A172 (cell line): ENCODE measurements at regions not wholly inside any gene's neighbourhood (a gene's known extent, or its start where the extent isn't known, plus 50 kb on each side); places are given as distances from the start of the nearest gene placed in this dataset.
"Not testable (repeated sequence)": the region's sequence is repeated elsewhere in the genome, so short reads cannot be mapped to it uniquely, and the experiment has no call there.

Experiments
- DNase-seq: peaks from one replicate; pipeline ENCODE4 v3.0.0-alpha.2; 2015; ENCODE audit warnings: low spot score

DNA sequence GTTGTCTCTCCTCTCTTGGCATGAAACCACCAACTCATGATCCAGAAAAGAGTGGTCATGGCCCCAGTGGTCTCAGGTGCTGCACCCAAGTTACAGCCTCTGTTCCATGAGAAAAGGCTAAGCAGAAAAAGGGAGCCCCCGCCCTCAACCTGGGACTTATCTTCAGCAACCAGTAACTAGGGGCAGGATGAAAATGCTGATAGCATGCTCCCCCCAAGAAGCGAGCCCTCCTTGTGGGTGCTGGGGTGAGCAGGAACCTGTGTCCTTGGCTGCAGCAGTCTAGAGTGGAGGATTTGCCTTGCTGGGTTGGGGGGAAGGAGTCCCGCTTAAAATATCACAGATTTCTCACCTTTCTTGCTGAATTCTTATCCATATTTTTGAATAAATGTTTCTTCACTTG, 490.0 kb downstream of the SUCLG1 start:
- DNase-seq: no peak

DNA sequence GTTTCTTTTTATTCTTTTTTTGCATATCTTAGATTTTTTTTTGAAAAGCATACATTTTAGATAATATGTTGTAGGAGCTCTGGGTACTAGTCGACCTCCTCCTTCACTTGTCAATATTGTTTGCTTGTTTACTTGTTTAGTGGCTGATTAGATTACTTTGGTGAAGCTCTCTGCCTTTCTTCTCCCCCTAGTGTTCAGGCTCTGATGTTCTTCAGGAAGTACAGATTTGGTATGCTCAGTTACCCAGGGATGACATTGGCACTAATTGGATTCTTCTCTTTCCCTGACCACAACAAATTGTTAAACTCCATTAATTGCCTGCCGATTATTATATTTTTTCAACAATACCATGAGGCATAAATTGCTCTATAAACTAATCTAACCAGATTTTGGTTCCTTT, 491.2 kb downstream of the SUCLG1 start:
- no peak for DNase-seq

DNA sequence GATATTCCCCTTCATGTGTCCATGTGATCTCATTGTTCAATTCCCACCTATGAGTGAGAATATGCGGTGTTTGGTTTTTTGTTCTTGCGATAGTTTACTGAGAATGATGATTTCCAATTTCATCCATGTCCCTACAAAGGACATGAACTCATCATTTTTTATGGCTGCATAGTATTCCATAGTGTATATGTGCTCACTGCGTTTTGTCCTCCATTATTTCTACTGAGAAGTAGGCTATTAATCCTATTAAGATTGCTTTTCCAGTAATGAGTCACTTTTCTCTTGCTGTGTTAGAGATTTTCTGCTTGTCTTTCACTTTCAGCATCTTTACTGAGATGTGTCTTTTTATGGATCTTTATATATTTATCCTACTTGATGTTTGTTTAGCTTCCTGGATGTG, 492.1 kb downstream of the SUCLG1 start:
- not testable (repeated sequence) for DNase-seq

DNA sequence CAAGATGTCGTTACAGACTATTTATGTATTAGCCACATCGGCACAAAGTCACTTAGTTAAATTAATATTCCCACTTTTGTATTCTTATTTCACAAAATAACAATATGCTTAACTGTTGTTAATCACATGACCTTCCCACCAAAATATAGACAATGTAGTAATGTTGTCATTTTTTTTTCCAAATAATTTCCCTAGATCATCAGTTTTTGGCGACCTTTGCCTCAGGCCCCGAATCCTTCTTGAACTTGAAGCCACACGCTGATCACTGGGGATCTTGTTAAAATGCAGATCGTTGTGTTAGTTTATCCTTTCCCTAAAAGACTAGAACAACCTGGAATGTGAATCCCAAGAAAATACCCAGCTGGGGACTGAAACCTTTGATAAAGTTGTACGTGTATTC, 497.6 kb downstream of the SUCLG1 start:
- no peak for DNase-seq

DNA sequence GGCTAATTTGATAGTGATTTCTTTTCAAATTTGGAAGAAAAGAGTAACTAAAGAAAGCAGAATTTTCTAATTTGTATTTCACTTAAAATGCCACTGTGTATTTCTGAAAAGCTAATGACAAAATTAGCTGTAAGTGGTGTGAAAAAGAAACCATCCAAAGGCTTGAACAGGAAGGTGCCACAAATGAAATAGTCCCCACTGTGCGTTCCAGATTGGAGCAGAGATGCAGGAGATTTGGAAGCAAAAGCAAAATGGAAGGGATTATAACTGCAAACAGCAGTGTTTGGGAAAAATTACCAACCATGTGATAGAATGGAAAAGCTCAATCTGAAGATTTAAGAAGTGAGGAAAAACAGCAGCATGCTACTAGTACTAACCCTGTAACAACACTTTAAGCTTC, 498.7 kb downstream of the SUCLG1 start:
- DNase-seq: no peak

DNA sequence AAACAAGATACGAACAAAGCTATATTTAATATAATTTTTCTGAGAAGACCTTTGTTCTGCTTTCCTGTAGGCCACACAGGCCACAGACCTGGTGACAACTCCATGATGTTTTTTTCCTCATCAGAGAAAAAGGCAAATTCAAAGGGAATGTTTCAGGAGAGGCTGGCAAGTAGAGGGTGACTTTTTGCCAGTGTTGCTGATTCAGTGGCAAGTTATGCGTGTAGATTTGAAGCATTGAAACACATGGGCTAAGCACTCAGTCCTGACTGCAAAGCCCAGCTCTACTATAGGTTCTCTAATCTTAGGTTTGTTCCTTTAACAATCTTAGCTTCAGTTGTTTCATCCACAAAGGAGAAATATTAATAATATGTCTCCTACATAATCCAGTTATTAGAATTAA, 499.8 kb downstream of the SUCLG1 start:
- DNase-seq: no peak

DNA sequence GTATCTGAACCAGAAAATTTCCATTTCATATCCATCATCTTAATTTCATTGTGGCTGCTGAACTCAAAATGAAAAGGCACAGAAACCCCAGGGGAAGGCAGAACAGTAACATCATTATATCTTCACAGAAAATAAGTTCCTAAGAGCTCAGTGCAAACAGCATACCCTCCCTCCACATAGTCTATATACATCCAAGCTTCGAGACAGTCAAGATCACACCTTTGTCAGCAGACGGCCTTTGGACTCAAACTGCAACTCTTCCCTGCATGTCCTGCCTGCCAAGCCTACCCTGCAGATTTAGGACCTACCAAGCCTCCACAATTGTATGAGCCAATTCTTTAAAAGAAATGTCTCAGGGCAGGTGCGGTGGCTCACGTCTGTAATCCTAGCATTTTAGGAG, 502.1 kb downstream of the SUCLG1 start:
- DNase-seq: no peak

DNA sequence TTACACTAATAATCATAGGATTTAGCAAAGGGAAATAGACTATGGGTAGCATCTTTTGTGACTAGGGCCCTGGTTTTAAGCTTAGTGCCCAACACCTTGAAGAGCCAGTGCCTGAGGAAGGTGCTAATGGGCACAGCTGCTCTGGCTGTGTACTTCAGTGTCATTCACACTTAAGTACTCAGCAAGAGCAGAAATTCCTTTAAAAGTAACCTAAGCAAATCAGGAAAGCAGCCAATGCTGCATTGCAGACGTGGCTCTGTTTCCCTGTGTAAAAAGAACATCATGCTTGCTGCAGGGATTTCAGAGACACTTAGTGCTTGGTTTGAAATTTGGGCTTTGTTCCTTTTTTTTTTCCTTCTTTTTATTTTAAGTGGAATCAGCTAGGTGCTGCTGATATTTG, 505.4 kb downstream of the SUCLG1 start:
- DNase-seq: no peak

DNA sequence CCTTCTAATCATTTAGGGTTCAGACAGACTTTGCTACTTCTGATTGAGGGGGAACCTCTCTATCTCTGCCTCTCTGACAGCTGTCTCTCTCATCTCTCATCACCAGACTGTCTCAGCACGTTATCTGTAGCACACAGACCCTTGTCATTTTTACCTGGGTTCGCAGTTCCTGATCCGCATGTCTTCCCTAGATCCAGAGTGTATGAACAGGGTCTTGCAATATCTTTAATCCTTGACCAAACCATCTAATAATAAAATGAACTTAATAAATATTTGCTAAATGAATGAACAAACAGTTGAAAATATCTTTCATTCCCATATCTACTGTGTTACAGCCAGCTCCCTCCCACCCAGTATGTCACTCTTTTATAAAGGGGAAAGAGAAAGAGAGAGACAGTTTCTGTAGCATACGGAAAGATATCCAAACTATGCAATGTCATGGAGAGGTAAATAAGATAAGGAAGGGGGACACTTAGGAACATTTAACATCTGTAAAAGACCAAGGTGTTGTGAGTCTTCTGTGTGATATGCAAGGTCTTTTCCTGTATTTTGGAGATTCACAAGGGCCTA, 507.6 kb downstream of the SUCLG1 start:
- no peak for DNase-seq

DNA sequence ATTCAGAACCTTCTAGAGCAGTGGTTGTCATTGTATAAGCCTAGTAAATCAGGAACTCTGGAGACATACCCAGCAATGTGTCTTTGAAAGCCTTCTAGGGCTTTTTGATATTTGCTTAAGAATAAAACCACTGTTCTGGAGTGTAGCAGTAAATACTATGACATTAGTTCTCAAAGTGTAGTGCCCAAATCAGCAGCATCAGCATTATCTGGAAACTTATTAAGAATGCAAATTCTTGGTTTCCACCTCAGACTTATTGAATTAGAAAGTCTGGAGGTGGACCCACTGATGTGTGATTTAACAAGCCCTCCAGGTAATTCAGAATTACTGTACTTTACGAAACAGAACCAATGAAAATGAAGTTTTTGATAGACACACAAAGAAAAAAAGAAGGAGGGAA, 509.7 kb downstream of the SUCLG1 start:
- no peak for DNase-seq

DNA sequence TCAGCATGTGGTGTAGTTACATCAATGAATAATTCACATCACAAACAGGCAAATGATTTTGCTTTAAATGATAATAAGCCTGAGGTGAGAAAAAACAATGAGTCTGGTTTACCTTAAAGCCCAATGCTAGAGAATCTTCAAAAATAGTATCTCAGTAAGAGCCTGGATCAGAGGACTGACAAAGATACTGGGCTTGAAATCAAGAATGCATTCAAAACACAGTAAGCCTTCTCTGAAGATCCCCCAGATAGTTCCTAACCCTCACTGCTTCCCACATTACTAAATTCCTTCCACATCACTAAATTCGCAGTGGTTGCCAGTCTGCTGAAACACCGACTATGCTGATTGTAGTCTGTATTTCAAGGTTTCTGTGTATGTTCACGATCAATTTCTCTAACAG, 514.9 kb downstream of the SUCLG1 start:
- no peak for DNase-seq

DNA sequence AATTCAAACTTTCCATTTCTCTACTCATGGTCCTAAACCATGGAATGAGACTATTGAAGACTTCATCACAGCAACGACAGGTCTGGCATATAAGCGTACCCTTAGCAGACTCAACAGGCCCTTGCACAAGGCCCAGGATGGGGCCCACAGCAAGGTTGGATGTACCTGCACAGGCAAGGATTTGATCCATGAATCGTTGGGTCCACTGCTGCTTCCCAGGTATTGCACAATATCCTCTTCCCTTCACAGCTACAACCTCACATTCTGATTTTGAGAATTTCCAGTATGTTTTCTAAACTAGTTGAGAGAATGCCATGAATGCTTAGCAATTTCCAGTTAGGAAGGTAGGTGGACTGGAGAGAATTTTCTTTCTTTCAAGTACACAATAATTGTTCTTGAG, 515.8 kb downstream of the SUCLG1 start:
- DNase-seq: no peak

DNA sequence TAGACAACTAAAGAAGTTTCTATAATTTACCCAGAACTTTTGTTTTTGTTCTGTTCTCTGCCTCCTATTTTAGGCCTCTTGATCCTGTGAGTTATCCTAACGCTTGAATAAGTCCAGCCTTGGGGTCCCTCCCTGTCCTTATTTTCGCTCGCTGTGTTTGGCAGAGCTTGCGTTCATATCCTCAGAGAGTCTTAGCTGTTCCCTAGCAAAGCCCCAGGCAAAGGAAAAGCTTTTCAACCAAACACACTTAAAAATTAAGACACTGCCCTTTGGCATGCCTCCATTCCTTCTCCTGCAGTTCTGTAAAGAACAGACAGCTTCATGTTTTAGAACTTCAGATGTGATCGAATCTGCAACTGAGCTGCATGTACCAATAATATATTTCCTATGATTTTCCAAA, 517.2 kb downstream of the SUCLG1 start:
- DNase-seq: no peak

DNA sequence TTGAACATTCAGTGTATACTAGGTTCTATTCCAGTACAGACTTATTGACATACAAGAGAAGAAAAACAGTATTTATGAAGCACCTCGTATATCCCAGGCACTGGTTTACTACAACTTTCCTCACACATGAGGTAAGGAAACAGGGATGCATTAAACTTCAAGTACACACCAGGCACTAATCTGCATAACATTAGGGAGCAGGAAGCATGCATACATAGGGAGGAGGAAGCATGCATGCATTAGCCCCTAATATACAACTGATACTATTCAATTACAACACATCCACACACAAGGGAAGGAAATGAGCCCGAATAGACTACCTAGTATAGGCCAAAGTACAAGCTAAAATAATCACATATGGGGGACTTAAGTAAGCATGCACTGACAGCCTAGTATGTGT, 525.3 kb downstream of the SUCLG1 start:
- DNase-seq: no peak

DNA sequence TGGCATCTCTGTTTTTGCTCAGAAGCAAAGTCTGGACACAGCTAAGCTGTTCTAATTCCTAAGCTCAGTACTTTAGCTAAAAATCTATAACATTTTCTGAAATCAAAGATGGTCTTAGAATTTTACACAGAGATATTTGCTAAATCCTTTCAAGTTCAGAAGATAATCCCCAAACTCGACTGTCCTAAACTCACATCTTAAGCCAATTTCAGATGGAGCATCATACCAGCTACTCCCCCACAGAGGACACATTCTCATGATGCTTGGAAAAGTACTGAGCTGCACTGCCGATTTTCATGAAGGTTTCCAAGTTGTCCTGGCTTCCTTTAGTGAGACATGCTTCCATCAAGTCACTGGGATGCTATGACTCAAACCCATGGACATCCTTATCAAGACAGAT, 535.5 kb downstream of the SUCLG1 start:
- no peak for DNase-seq

DNA sequence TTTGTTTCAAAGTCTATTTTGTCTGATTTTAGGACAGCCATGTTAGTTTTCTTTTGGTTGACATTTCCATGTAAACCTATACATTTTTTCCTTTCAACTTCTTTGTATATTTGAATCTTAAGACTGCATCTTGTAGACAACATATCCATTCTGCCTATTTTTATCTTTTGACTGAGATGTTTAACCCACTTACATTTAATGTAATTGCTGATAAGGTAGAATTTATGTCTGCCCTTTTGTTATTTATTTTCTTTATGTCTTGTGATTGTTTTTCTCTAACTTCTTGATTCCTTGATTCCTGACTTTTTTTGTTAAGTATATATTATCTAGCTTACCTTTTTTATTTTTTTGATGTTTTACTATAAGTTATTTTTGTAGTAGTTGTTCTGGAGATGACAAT, 542.5 kb downstream of the SUCLG1 start:
- DNase-seq: no peak

DNA sequence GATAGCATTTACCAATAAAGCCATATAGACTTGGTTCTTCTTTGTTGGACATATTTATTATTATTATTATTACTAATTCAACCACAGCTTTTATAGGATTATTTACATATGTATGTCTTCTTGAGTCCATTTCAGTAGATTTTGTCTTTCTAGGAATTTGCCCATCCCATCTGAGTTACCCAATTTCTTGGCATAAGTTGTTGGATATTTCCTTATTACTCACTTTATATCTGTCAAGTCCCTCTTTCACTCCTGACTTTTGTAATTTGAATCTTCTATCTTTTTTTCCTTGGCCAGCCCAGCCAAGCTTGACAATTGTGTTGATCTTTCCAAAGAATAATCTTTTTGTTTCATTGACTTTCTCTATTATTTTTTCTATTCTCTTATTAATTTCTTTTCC, 543.7 kb downstream of the SUCLG1 start:
- DNase-seq: no peak

DNA sequence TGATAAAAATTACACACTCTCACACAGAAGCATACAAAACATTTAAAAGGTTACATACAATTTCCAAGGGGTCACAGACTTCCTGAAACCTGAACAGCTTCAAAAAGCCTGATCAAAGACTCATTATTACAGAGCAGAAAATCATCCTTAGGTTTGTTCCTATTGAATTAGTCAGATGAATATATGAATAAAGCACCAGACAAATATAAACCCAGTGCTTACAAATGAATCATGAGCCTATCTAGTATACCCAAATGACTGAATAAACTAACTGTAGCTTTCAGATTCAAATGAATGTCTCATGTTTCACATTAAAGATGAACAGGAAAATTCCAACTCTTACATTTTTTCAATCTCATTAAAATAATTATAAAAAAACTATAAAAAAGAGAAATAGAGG, 550.3 kb downstream of the SUCLG1 start:
- DNase-seq: no peak

DNA sequence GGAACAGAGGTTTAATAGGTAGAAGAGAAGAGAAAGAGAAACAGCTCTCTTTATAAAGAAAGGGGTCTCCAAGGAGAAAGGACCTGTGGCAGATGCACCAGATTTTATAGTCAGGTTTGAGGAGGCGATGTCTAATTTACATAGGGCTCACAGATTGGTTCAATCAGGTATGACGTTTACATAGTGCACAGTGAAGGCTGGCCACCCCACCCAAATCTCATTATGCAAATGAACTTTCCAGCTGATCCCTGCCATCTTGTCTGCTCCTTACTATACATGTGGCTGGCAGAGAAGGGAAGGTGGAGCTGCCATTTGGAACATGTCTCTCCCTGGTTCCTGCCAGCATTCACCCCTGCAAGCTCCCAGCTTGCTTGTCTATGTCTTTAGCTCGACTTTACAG, 557.8 kb downstream of the SUCLG1 start:
- DNase-seq: no peak

DNA sequence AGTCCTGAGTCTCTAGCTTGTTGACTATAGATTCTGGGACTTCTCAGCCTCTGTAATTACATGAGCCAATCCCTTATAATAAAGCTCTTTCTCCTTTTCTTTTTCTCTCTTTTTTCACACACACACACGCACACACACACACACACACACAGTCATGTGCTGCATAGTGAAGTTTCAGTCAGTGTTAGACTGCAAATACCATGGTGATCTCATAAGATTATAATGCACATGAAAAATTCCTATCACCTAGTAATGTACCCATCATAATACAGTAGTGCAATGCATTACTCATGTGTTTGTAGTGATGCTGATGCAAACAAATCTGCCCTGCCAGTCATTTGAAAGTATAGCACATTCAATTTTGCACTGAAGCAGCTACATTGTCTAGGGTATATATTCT, 558.2 kb downstream of the SUCLG1 start:
- DNase-seq: peak; percentile 53

DNA sequence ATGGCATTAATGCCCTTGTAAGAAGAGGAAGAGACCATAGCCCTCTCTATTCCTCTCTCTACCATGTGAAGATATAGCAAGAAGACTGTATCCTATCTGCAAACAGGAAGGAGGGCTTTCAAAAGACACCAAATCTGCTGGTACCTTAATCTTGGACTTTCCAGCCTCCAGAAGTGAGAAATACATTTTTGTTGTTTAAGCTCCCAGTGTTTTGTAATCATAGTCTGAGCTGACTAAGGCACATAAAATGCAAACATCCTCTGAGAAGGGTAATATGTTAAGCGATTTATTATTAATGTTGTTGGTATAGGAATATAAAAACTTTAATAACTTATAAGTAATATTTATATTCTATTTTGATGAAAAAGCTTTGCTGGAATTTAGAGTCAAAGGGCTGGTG, 559.8 kb downstream of the SUCLG1 start:
- no peak for DNase-seq

DNA sequence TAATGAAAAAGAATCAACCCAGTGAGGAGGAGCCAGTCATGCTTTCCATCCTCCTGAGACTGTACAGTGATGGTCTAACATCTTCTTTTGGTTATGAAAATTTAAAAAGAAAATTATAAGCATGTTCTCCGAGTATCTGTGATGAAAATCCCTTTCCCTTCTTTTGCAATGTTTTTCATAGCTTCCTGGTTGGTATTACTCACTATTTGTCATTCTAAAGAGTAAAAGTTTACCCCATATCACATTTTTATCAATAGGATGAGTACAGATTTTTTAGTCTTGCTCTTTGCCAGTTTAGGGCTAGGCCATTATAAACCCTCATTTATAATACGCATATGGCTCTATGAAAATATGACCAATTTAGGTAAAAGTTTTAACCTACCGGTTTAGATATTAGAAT, 564.1 kb downstream of the SUCLG1 start:
- DNase-seq: no peak

DNA sequence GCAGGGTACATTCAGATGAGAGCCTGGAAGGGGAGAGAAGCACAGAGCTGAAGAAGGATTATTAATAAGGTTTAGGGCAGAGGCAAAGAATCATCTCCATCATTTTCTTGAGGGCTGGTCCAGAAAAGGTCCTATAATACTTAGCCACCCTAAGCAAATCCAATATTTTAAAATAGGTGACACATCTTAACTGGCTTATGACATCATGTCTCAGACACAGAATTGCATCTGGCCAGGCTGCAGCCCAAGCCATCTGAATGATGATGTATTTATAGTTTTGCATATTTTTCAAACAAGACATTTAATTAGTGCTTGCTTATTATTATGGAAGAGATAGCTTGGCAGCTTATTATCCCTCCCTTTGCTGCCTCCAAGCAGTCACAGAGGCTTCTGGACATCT, 571.3 kb downstream of the SUCLG1 start:
- DNase-seq: no peak

DNA sequence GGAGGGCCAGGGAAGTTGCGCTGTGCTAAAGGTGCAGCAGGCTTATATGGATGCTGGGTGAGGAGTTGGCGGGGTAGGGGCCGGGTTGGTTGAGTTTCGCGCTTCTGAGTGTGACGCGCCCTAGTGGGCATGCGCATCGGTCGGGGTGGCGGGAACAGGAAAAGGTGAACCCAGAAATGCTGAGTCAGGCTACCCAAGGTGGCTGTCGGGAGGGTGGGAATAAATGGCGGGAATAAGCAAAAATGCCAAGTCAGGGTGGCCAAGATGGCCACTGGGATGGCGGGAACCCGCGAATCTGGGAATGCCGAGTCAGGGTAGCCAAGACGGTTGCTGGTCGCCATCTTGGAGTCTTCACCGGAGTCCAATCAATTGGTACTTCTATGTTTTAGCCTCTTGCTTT, 580.0 kb downstream of the SUCLG1 start:
- no peak for DNase-seq

DNA sequence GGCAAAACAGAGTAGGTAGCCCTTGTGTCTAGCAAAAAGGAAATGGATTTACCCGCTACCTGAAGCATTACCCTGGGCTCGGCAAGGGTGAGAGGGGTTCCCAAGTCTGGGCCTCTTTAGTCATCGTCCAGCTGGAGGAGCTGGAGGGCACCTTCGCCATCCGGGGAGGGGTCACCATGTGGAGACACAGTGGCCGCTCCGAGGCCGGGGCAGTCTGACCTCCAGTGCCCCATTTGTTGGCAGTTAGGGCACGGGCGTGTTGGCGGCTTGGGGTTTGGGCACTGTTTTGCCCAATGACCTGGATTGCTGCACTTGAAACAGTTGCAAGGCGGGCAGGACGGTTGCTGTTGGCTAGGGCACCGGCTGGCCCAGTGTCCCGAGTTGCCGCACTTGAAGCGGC, 581.8 kb downstream of the SUCLG1 start:
- DNase-seq: not testable (repeated sequence)
